DOHH2 (cell line): ENCODE measurements at regions not wholly inside any gene's neighbourhood (a gene's known extent, or its start where the extent isn't known, plus 50 kb on each side); places are given as distances from the start of the nearest gene placed in this dataset.

ENCODE experiments used
- H3F3A ChIP-seq: fragments of 200-600 bp; sonication (generic), shearing (Covaris generic); 2 replicates; pipeline ENCODE4 v1.6.0; 2016; ENCODE audit warnings: antibody characterized with exemption, mild to moderate bottlenecking; ENCODE audit not compliant: control insufficient read depth, insufficient read depth
- H3K27ac ChIP-seq: fragments of 200-600 bp; sonication (generic); 2 replicates; pipeline ENCODE4 v1.5.1; 2014; ENCODE audit warnings: low read depth, mild to moderate bottlenecking, low read length, moderate library complexity
- H3K27me3 ChIP-seq: fragments of 200-600 bp; sonication (generic); 2 replicates; pipeline ENCODE4 v1.6.1; 2014; ENCODE audit warnings: mild to moderate bottlenecking, low read length, mixed read lengths; ENCODE audit not compliant: control insufficient read depth
- H3K36me3 ChIP-seq: fragments of 200-600 bp; sonication (generic); 2 replicates; pipeline ENCODE4 v1.6.1; 2014; ENCODE audit warnings: mild to moderate bottlenecking, low read length, moderate library complexity, mixed read lengths; ENCODE audit not compliant: control insufficient read depth
- H3K4me1 ChIP-seq: fragments of 200-600 bp; sonication (generic); 2 replicates; pipeline ENCODE4 v1.6.1; 2014; ENCODE audit warnings: mild to moderate bottlenecking, low read length, mixed read lengths; ENCODE audit not compliant: control insufficient read depth
- H3K4me2 ChIP-seq: fragments of 200-600 bp; sonication (generic); 2 replicates; pipeline ENCODE4 v1.6.0; 2014; ENCODE audit warnings: mild to moderate bottlenecking, low read length, moderate library complexity
- H3K4me3 ChIP-seq: fragments of 200-600 bp; sonication (generic); 2 replicates; pipeline ENCODE4 v1.5.1; 2014; ENCODE audit warnings: mild to moderate bottlenecking, low read length, mixed read lengths
- H3K79me2 ChIP-seq: fragments of 200-600 bp; sonication (generic); 2 replicates; pipeline ENCODE4 v1.6.1; 2014; ENCODE audit warnings: mild to moderate bottlenecking, low read length, mixed read lengths; ENCODE audit not compliant: control insufficient read depth
- H3K9me2 ChIP-seq: fragments of 200-600 bp; sonication (generic); replicated peaks from 2 replicates; pipeline ENCODE4 v1.6.1; 2014; ENCODE audit warnings: mild to moderate bottlenecking, low read length, mixed read lengths; ENCODE audit not compliant: control insufficient read depth
- H3K9me3 ChIP-seq: fragments of 200-600 bp; sonication (generic); 2 replicates; pipeline ENCODE4 v1.6.1; 2014; ENCODE audit warnings: antibody characterized with exemption, low read length, mixed read lengths; ENCODE audit not compliant: control insufficient read depth, insufficient read depth
- H4K20me1 ChIP-seq: fragments of 200-600 bp; sonication (generic); 2 replicates; pipeline ENCODE4 v1.6.0; 2014; ENCODE audit warnings: low read depth, mild to moderate bottlenecking, antibody characterized with exemption, low read length, moderate library complexity; ENCODE audit not compliant: control insufficient read depth, insufficient read depth
- CTCF ChIP-seq: fragments of 200-600 bp; sonication (generic); IDR thresholded peaks from one replicate; pipeline ENCODE4 v1.5.1; 2014; ENCODE audit warnings: antibody characterized with exemption, mild to moderate bottlenecking, low read depth, low read length; ENCODE audit not compliant: poor library complexity, severe bottlenecking
- EZH2phosphoT487 ChIP-seq: fragments of 200-600 bp; sonication (generic); IDR thresholded peaks from 2 replicates; pipeline ENCODE4 v1.6.1; 2017; ENCODE audit warnings: borderline replicate concordance, mild to moderate bottlenecking, antibody characterized with exemption, low read length, moderate library complexity, mixed read lengths

DNA sequence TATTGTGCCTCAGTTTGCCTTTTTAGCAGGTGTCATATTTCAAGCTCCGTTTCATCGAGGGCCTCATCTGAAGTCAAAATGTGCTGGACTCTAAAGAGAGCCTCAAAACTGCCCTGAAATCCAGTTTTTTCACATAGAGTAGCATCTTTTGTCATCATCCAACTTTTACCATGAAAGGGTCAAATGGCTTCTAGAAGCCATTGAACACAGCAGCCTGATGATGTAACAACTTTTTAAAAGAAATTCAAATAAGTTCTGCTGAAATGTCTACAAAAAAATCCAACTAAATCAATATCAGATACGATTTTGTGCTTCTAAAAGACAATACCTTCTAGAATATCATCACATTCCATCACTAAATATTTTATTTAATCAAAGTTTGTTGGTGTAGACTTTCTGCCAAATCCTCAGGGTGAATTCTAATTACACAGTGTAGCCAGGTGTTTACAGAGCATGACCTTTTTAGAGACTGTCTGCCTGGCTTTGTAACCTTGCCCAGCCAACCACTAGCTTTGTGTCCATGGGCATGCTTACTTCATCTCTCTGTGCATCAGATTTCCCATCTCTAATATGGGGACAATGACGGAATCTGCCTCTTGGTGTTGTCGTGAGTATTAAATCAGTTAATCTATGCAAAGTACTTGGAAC, 505.0 kb downstream of the EBF1 start:
- TF ChIP-seq EZH2phosphoT487 (no peak), CTCF (no peak)
- no peaks in the 10 kb centered on the region for H3K9me2 ChIP-seq
- no peak overlapping the region for H3K27ac ChIP-seq
- H3K79me2 ChIP-seq, result no peaks in the 10 kb centered on the region
- H3K4me2 ChIP-seq, result no peak overlapping the region
- H3F3A ChIP-seq, result no peaks in the 10 kb centered on the region
- H3K27me3 ChIP-seq, result no peaks in the 10 kb centered on the region
- H3K9me3 ChIP-seq, result no peaks in the 10 kb centered on the region
- no peak overlapping the region for H3K4me3 ChIP-seq
- H3K4me1 ChIP-seq, result peaks cover 25% of the 10 kb centered on the region
- no peaks in the 10 kb centered on the region for H4K20me1 ChIP-seq
- H3K36me3 ChIP-seq, result no peaks in the 10 kb centered on the region

GRCh38 chr5:158593925-158594324, 505.8 kb downstream of the EBF1 start:
- no peaks in the 10 kb centered on the region for H3K9me3 ChIP-seq
- H3K36me3 ChIP-seq, result no peaks in the 10 kb centered on the region
- no peaks in the 10 kb centered on the region for H4K20me1 ChIP-seq
- TF ChIP-seq CTCF (no peak), EZH2phosphoT487 (no peak)
- peaks cover 20% of the 10 kb centered on the region for H3K4me1 ChIP-seq
- H3K79me2 ChIP-seq, result no peaks in the 10 kb centered on the region
- no peaks in the 10 kb centered on the region for H3K27me3 ChIP-seq
- no peak overlapping the region for H3K27ac ChIP-seq
- no peaks in the 10 kb centered on the region for H3K9me2 ChIP-seq
- H3K4me2 ChIP-seq, result no peak overlapping the region
- H3K4me3 ChIP-seq, result no peak overlapping the region
- H3F3A ChIP-seq, result no peaks in the 10 kb centered on the region

- no peak overlapping the region for H3K4me2 ChIP-seq
- no peak overlapping the region for H3K27ac ChIP-seq
- no peaks in the 10 kb centered on the region for H3K27me3 ChIP-seq
- H3K9me2 ChIP-seq, result no peaks in the 10 kb centered on the region
- no peak for TF ChIP-seq CTCF
- no peak for TF ChIP-seq EZH2phosphoT487
- no peaks in the 10 kb centered on the region for H3K36me3 ChIP-seq
- no peaks in the 10 kb centered on the region for H3K79me2 ChIP-seq
- no peaks in the 10 kb centered on the region for H4K20me1 ChIP-seq
- no peaks in the 10 kb centered on the region for H3F3A ChIP-seq
- no peak overlapping the region for H3K4me3 ChIP-seq
- no peaks in the 10 kb centered on the region for H3K9me3 ChIP-seq
- H3K4me1 ChIP-seq, result peaks cover 5% of the 10 kb centered on the region
Observed at GRCh38 chr5:158591301-158591863, 508.3 kb downstream of the EBF1 start.
